T-helper 2 cell treated with Interferon-gamma antibody and Interleukin-4, amounts not matched to agents 100 ng/mL and 5 ng/mL, for 36 hours (primary cell): ENCODE measurements at regions not wholly inside any gene's neighbourhood (a gene's known extent, or its start where the extent isn't known, plus 50 kb on each side); places are given as distances from the start of the nearest gene placed in this dataset.

ENCODE experiments used
- intact Hi-C: fragments of 100-400 bp; cut with micrococcal nuclease; formaldehyde crosslinking; loops from one replicate; pipeline ENCODE4 v1.15.1; 2023

DNA sequence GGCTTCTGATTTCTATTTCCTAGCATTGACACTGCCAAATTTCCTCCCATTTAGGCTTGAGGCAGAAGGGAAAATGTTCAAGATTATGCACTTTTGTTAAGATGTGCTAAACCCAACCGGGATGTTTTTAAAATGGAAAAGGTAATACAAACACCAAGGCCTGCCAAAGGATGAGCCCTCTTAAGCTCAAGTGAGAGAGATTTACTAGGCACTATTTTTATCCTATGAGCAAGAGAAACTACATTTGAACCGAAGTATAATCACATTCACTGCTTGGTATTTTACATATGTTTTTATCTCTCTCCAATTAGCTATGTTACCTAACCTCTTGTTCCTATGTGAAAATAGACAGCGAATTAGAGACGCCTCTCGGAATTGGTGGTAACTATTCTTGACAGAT, 295.8 kb downstream of the GABRB3 start:
- intact Hi-C loops, result no loop called here

DNA sequence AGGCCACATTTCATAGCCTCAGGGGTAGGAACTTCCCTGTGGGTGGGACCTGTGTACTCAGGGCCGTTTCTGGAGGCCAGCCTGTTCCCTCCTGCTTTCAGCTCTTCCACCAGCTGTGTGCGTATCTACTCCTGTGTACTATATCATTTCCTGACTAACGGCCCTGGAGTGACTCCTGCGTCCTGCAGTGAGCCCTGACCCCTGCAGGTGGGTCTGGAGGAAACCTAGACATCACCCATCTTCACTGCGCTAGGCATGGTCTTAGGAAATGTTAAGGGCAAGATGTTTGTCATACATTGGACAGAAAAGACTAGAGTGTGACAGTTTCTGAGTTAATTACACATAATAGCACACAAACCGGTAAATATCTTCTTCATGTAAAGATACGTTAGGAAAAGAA, 297.3 kb downstream of the GABRB3 start:
- intact Hi-C loops, result no loop called here

DNA sequence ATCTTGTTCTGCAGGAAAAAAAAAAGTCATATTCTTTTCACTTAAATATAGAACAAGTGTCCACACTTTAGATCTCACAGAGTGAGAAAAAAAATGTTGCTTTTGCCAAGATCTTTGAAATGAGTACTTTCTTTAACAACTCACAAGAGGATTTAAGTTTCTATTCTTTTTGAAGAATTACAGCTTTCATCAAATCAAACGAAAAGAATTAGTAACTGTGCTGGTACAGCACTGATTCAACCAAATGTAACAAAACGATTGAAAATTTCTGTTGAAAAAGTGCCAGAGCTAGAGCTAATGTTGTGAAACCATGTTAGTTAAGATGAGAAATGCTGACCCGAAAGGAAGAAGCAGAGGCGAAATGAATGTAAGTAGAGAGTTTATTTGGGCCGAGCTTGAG, 300.2 kb downstream of the GABRB3 start:
- intact Hi-C loops, result no loop called here

DNA sequence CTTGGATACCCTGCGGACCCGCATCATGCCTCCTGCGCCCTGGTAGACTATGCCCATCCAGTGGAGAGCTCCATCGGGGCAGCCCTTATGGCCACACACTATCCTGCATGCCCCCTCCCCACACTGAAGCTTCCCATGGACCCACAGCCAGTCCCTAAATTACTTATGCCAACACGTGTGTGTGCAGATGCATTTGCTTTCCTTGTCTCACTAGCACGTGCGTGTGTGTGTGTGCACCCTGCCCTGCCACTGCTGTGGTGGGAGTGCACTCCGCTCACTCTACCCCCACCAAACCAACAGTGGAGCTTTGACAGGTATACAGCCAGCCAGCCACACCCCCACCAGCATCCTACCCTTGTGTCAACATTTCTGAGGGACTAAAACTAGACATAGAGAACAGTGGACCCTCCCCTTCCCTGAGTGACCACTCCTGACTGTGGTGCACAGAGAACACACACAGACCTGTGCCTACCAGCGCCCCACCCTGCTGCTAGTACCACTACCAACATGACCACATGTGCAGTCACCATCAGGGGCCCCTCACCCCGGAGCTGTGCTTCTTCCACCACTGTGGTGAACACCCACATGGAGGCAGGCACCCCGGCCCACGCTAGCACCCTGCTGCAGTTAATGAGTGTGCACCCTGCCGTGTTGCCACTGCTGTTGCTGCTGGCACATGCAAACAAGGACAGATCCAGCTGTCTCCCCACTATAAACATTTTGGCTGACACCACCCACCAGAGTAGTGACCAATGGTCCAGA, 310.8 kb downstream of the GABRB3 start:
- intact Hi-C loops, result no loop called here

DNA sequence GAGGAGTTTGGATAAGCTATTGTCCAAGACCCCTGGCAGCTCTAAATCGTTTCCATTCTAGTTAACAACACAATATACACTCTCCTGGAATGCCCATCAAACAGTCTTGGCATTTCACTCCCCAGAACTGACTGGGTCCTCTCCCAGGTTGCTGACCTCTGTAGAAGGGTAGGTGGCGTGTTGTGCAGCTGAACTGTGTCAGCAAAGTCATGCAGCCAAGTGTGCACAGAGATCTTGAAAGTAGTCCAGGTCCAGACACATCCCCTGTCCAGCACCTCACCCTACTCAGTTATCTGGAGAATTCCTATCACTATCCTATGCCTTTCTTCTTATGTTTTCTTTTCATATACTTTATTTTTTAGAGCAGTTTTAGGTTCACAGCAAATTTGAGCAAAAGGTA, 312.7 kb downstream of the GABRB3 start:
- intact Hi-C loops, result no loop called here

DNA sequence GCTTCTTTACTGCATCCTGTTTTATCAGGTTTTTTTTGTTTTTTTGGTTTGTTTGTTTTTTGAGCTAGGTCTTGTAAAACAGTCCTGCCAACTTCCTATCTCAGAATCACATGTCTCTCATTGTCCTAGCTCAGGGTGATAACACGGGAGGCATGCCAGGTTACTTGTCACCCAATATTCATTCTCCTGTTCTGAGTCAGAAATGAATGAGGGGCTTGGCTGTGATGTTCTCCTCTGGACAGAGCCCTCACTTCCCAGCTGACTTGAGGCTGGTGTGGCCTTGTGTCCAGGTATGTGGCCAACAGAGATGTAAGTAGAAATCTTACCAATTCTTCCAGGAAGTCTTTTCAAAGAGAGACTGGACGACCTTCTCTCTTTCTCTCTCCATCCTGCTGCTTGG, 317.0 kb downstream of the GABRB3 start:
- intact Hi-C loops, result no loop called here

DNA sequence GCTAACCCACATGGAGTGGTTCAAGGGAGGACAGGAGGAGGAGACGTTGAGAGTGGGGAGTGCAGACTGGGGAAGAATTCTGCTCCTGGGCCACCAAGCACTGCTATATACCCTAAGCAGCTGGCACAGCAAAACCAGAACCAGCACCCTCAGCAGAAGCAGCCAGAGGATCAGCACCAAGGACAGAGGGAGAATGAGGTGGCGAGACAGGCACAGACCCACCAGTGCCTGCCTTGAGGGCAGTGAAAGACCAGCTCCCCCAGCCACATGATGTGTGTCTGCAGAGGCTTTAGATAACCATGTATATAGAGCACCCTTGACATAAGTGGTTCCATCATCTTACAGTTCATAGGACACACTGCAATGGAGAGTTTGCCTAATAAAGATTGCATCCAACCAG, 319.0 kb downstream of the GABRB3 start:
- intact Hi-C loops, result no loop called here

DNA sequence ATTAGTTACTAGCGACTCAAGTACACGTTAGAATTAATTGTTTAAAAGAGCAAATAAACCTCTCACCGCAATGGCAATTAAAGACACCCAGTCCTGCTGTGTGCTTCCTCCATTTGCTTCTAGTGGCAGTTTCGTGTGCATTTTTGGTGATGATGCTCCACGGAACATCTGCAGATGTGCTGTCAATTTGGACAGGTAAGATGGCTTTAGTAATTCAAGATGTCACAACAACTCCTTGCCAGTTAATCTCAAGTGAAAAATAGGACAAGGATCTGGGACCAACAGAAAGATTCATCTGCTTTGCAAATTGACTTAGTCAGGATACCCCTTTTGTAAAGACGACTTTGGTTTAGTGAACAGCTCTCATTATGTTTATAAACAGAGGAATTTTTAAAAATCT, 320.9 kb downstream of the GABRB3 start:
- intact Hi-C loops, result no loop called here

DNA sequence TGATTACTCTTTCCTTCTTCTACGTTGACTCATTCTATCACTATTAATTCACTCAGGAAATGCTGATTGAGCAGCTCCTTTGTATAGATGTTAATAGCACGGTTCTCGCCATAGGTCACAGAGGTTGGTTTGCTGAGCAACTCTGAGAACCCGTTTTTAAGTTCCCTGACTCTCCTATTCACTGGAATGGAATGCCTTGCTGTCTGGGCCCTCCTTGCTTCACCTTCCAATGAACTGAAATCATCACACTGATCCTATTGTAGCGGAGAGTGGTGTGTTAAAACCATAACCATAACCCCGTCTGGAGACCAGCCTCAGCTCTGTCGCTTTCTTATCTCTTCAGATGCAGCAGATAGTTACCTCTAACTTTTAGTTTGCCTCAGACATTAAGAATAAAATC, 323.6 kb downstream of the GABRB3 start:
- intact Hi-C loops, result no loop called here

DNA sequence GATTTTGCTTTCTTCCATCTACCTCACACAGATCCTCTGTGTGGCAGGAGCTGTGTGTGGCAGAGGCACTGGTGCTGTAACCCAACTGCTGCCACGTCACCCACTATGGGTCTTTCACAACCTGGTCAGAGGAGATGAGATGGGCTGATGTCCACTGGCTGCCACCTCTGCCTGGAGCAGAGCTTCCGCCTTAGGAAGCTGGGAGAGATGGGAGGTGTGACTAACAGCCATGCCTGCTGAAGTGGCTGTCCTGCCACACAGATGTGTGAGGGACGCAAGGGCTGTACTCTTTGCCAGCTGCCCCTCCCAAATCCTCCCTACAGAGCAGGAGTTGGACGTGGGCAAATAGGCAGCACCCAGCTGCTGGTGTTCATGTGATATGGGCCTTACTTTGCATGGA, 329.5 kb downstream of the GABRB3 start:
- intact Hi-C loops, result no loop called here

DNA sequence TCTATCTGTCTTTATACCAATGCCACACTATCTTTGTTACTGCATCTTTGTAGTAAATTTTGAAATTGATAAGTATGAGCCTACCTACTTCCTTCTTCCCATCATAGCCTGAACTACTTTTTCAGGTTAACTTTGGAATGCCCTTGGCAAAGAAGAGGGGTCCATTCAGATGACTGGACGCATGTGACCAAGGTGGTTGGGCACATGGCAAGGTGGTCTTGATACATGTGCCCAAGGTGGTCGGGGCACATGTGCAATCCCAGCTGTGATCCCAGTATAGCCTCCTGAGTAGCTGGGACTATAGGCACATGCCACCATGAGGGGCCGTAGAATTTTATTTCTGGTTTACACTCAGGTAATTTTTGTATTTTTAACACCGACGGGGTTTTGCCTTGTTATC, 330.2 kb downstream of the GABRB3 start:
- intact Hi-C loops, result no loop called here

DNA sequence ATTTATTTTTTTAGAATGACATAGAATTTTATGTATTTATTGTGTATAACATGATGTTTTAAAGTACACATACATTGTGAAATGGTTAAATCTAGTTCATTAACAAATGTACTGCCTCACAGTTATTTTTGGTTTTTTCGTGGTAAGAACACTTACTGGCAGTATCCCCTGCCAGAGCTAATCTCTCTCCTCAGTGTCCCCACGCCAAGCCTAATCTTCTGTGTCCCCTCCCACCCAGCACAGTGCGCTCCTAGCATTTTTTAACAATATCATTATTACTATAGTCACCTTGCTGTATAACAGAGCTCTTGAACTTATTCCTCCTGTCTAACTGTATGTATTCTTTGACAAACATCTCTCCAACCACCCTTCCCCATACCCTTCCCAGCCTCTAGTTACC, 333.2 kb downstream of the GABRB3 start:
- intact Hi-C loops, result no loop called here

DNA sequence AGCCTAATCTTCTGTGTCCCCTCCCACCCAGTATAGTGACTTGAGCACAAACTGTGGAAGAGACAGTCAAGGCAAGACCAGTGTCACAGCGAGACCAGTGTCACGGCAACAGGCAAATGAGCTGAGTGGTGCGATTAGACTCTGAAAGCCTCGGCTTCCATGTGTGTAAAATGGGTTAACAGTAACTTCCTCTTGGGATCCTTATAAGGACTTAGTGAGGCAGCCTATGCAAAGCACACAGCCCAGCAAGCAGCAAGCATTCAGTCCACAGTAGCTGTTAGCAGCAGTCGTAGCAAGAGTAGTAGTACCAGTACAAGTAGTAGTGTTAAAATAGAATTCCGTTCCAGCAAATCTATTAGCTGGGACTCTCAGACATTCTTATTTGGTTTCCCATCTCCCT, 334.1 kb downstream of the GABRB3 start:
- intact Hi-C loops, result no loop called here

DNA sequence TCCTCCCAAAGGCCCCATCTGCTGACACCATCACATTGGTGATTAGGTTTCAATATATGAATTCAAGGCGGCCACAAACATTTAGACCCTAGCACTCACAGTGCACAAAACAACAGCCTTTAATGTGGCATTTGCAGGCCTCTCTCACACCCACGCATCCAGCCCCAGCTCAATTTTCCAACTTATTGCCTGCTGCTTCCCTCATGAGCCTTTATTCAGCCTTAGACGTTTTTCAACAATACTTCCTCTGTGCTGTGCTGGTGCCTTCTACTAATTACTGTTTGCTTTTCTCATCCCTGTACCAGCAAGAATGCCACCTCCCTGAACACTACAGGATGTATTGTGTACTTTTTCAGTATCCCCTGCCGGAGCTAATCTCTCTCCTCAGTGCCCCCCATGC, 334.6 kb downstream of the GABRB3 start:
- intact Hi-C loops, result no loop called here

DNA sequence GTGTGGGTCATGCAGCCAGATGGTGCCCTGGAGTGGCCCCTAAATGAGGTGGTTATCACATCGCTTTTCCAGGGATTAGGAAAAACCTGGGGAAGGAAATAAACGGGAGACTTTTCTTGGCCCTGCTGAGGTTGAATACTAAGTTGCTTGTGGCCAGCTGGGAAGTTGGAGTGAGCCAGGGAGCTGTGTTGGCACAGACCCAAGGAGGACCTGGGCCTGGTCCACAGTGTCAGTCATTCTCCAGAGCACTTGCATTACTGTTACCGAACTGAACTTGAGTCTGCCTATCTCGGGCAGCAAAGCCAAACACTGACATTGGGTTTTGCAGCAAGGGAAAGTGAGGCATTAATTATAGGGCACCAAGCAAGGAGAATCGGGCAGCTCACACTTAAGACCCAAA, 339.0 kb downstream of the GABRB3 start:
- intact Hi-C loops, result no loop called here

DNA sequence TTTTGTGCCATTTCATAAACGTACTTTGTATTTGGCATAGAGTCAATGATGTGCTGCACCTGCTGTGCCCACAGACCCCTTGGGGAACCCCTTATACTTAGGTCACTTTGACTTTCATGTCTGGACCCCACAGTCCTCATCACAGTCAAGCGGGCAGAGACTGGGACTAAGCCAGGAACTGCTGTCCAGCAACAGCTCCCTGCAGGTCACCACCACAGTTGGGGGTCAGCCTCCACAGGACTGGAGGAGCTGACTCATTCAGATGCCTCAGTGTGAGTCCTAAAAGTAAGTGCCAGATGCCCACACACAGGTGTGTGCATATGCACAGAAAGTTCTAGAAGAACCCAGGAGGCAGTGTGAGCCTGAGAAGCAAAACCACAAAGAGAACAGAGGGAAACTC, 339.8 kb downstream of the GABRB3 start:
- intact Hi-C loops, result no loop called here

DNA sequence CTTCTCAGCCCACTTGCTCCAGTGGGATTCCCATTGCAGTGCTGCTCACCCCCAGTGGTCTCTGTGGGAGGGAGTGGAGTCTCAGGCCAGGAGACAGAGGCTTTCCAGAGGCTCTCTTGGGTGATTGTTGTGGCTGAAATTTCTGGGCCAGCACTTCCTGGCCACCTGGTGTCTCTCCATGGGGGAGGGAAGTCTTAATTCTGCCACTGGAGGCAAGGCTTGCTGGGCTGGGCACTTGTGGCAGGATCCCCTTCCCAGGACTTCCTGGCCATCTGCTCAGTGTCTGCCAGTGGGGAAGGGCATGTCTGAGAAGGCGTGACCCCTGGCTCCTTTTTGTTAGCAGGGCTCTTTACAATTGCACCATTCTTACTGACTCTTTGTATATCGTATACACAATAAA, 351.8 kb downstream of the GABRB3 start:
- intact Hi-C loops, result no loop called here

DNA sequence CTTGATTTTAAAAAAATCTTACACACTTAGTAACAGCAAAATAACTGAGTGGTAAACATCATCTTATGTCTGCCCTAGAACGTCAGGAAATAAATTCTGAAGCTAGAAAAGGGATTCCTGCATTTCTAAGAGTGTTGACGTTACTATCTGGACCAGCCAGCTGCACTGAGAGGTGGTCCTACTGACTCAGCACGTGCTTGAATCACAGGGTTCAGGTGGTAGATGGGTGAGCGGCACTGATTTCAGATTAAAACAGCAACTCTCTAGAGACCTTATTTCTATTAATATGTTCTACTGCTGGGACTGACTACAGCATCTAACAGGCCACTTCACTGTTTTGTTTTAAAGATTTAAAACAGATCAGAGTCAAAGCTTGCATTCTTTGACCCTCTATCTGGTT, 377.2 kb downstream of the GABRB3 start:
- intact Hi-C loops, result no loop called here

DNA sequence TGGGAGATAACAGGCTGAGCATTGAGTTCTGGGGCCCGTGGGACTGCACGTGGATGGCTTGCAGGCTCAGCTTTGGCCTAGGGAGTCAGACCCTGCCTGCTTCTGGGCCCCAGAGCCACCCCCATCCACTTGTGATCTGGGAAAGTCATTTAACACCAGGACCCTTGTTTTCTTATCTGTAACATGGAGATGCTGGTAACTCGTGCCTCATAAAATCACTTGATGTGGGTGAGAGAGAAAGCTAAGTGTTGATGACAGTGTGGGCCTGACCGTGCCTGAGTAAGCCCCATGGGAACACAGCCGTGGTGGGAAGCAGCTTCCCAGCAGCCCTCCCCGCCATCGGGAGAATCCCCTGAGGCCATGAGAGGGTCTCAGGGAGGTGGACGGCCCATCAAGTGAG, 378.1 kb downstream of the GABRB3 start:
- intact Hi-C loops, result no loop called here

DNA sequence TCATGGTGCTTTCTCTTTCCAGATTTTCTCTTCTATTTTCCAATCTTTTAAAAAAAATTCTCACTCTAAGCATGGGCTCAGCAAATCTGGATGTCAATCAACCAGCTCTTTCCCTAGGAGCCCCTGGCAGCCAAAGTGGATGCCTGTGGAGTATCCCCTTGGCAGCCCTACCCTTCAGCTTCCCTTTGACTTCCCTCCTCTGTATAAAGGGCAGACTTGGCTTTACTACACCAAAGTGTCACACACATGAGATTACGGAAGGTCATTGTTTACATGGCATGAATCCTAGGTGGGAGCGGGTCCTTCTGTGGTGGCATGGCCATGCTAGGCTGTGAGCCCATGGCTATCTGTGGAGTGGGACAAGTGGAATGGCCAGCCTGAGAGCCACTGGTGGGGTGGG, 379.9 kb downstream of the GABRB3 start:
- intact Hi-C loops, result no loop called here

DNA sequence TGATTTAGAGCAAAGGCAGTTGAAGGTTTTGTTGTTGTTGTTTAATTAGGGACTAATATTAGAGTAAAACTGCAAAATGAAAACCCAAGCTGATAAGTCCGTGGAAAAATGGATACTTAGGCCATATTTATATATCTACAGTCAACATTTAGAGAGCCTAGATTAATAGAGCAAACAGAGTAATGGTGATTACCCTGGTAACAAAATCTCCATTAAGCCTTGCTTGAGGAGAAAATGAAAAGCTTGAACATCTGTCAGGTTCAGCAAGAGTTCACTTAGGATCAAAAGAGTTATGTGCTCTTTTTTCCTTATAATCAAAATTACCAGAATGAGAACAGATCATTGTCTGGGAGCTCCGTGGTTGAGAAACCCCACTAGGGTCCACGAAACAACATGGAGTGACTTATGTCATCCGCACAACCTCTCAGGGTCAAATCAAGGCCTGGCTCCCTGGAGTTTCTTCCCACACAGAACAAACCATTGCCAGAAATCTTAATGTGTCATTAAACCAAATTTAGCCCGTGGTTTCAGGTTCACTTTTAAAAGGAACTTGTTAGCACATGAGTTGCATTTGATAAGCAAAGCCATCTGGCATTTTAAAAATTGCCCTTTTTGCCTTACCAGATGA, 381.2 kb downstream of the GABRB3 start:
- intact Hi-C loops, result no loop called here

DNA sequence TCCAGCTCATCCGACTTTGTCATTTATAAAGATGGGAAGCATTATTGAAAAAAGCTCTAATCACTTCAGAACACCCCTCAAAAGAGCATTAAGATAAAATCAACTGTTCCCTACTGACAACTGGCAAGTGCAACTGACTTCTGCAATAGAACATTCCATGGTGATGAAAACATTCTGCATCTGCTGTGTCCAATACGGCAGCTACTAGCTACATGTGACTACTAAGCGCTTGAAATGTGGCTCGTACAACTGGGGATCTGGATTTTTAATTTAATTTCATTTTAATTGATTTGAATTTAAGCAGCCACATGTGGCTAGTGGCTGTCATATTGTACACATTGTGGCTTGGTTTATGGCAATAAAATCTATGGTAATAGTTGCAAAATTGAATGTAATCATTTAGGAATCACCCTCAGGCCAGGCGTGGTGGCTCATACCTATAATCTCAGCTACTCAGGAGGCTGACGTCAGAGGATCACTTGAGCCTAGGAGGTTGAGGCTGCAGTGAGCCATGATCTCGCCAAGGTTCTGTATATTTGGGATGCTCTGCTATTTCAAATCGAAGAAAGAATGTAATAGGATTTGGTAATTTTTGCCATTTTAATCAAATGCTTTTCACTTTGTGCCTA, 390.3 kb downstream of the GABRB3 start:
- intact Hi-C loops, result no loop called here

DNA sequence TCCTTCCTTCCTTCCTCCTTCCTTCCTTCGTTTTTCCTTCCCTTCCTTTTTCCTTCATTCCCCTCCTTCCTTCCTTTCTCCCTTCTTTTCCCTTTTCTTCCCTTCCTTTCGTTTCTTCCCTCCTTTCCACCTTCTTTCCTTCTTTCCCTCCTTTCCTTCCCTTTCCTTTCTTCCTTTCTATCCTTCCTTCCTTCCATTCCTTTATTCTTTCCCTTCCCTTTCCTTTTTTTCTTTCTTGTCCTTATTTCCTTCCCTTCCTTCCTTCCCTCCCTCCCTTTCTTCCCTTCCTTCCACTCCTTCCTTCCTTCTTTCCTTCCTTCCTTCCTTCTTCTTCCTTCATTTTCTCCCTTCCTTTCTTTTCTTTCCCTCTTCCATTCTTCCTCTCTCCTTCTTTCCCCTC, 394.6 kb downstream of the GABRB3 start:
- intact Hi-C loops, result no loop called here
